IMR-90 (cell line): ENCODE measurements at regions not wholly inside any gene's neighbourhood (a gene's known extent, or its start where the extent isn't known, plus 50 kb on each side); places are given as distances from the start of the nearest gene placed in this dataset.

Experiments used
- ATAC-seq: fragments of 200-7000 bp; cut with Tn5 transposase; 2 replicates; pipeline ENCODE4 v1.9.1; 2020; ENCODE audit warnings: low read depth, mild to moderate bottlenecking, moderate library complexity
- BruUV-seq: library from RNA; stranded (reverse); fragments of 400-500 nt; replicated peaks from 2 replicates; lab custom pipeline; 2021; lab: Mats Ljungman, UMichigan
- CTCF ChIA-PET: fragments of 300-600 bp; formaldehyde crosslinking; extraction: SDS; loops from one replicate; lab custom pipeline; 2021; ENCODE audit warnings: antibody characterized with exemption; lab: Yijun Ruan, JAX
- POLR2A ChIA-PET: fragments of 300-600 bp; sonication (Branson Sonifier 250); formaldehyde crosslinking; loops from one replicate; lab custom pipeline; 2022; ENCODE audit warnings: antibody characterized with exemption; ENCODE audit not compliant: unreplicated experiment; lab: Charles Lee
- DNase-seq: peaks from one replicate; pipeline ENCODE4 v3.0.0; 2013
- H2AFZ ChIP-seq: replicated peaks from 2 replicates; pipeline ENCODE3; 2013; ENCODE audit warnings: low read length, mild to moderate bottlenecking; ENCODE audit not compliant: poor library complexity
- H2AK5ac ChIP-seq: 2 replicates; pipeline ENCODE4 v1.6.1; 2013; ENCODE audit warnings: low read depth, low read length, inconsistent platforms
- H2AK9ac ChIP-seq: replicated peaks from 2 replicates; pipeline ENCODE3; 2013; ENCODE audit warnings: mild to moderate bottlenecking, low read depth, low read length, moderate library complexity; ENCODE audit not compliant: poor library complexity
- H2BK120ac ChIP-seq: 2 replicates; pipeline ENCODE4 v1.6.1; 2013; ENCODE audit warnings: low read depth, low read length, inconsistent platforms
- H2BK15ac ChIP-seq: 3 replicates; pipeline ENCODE4 v1.6.1; 2013; ENCODE audit warnings: low read depth, low read length, inconsistent platforms
- H2BK20ac ChIP-seq: 2 replicates; pipeline ENCODE4 v1.6.1; 2013; ENCODE audit warnings: low read depth, mild to moderate bottlenecking, inconsistent platforms, low read length, moderate library complexity
- H2BK5ac ChIP-seq: 2 replicates; pipeline ENCODE4 v1.6.1; 2013; ENCODE audit warnings: mild to moderate bottlenecking, low read depth, low read length, inconsistent platforms; ENCODE audit not compliant: poor library complexity, severe bottlenecking
- H3K14ac ChIP-seq: replicated peaks from 2 replicates; pipeline ENCODE4 v1.6.1; 2013; ENCODE audit warnings: low read depth, low read length, inconsistent platforms
- H3K18ac ChIP-seq: 2 replicates; pipeline ENCODE4 v1.6.1; 2013; ENCODE audit warnings: low read depth, low read length, control low read depth
- H3K23ac ChIP-seq: 2 replicates; pipeline ENCODE4 v1.6.1; 2013; ENCODE audit warnings: low read depth, low read length, inconsistent platforms
- H3K27ac ChIP-seq: 2 replicates; pipeline ENCODE4 v1.5.1; 2013; ENCODE audit warnings: mild to moderate bottlenecking, control low read depth, low read length; ENCODE audit not compliant: insufficient read depth
- H3K27me3 ChIP-seq: 2 replicates; pipeline ENCODE4 v1.6.1; 2013; ENCODE audit warnings: low read length; ENCODE audit not compliant: control insufficient read depth, insufficient read depth
- H3K36me3 ChIP-seq: 2 replicates; pipeline ENCODE4 v1.6.1; 2013; ENCODE audit warnings: low read length, mixed read lengths; ENCODE audit not compliant: control insufficient read depth, insufficient read depth
- H3K4ac ChIP-seq: 2 replicates; pipeline ENCODE4 v1.6.1; 2013; ENCODE audit warnings: low read depth, low read length, inconsistent platforms
- H3K4me1 ChIP-seq: 2 replicates; pipeline ENCODE4 v1.6.1; 2013; ENCODE audit warnings: low read length, mixed read lengths; ENCODE audit not compliant: control insufficient read depth, insufficient read depth
- H3K4me2 ChIP-seq: 2 replicates; pipeline ENCODE4 v1.6.1; 2013; ENCODE audit warnings: low read depth, mild to moderate bottlenecking, control low read depth, low read length, moderate library complexity
- H3K4me3 ChIP-seq: 2 replicates; pipeline ENCODE4 v1.5.1; 2013; ENCODE audit warnings: low read depth, mild to moderate bottlenecking, control low read depth, low read length, moderate library complexity; ENCODE audit not compliant: insufficient read depth
- H3K56ac ChIP-seq: 2 replicates; pipeline ENCODE4 v1.6.1; 2013; ENCODE audit warnings: low read length, inconsistent platforms; ENCODE audit not compliant: insufficient read depth; ENCODE audit errors: extremely low read depth
- H3K79me1 ChIP-seq, 2 experiments: 2 replicates each; pipeline ENCODE4 v1.6.1; 2013; ENCODE audit warnings: low read length in 2 of 2, inconsistent platforms in 1 of 2, low read depth in 1 of 2
- H3K9ac ChIP-seq: 2 replicates; pipeline ENCODE4 v1.6.1; 2013; ENCODE audit warnings: low read depth, low read length, control low read depth
- H3K9me1 ChIP-seq: 2 replicates; pipeline ENCODE4 v1.6.1; 2013; ENCODE audit warnings: low read length, inconsistent platforms; ENCODE audit not compliant: insufficient read depth
- H3K9me3 ChIP-seq: 2 replicates; pipeline ENCODE4 v1.6.1; 2013; ENCODE audit warnings: low read length; ENCODE audit not compliant: control insufficient read depth, insufficient read depth
- H4K20me1 ChIP-seq: 2 replicates; pipeline ENCODE4 v1.6.1; 2013; ENCODE audit warnings: low read length, inconsistent platforms; ENCODE audit not compliant: insufficient read depth
- H4K5ac ChIP-seq: 2 replicates; pipeline ENCODE4 v1.6.1; 2013; ENCODE audit warnings: mild to moderate bottlenecking, low read depth, low read length, control low read depth
- H4K8ac ChIP-seq, 2 experiments: 2 replicates each; pipeline ENCODE4 v1.6.1; 2013; ENCODE audit warnings: low read depth in 2 of 2, low read length in 2 of 2, control low read depth in 1 of 2, inconsistent platforms in 1 of 2
- H4K91ac ChIP-seq: 2 replicates; pipeline ENCODE4 v1.6.1; 2013; ENCODE audit warnings: low read depth, low read length, inconsistent platforms; ENCODE audit not compliant: insufficient read depth
- BHLHE40 ChIP-seq: fragments of 150-350 bp; IDR thresholded peaks from 2 replicates; pipeline ENCODE4 v1.6.1; 2016; ENCODE audit warnings: mild to moderate bottlenecking, low read depth, low read length
- CEBPB ChIP-seq: IDR thresholded peaks from 2 replicates; pipeline ENCODE4 v1.6.1; 2012; ENCODE audit warnings: low read depth, low read length, improper control_type of control experiment
- CHD1 ChIP-seq: IDR thresholded peaks from 2 replicates; pipeline ENCODE4 v1.6.1; 2012; ENCODE audit warnings: low read depth, low read length, improper control_type of control experiment
- CTCF ChIP-seq: conservative IDR thresholded peaks from 2 replicates; pipeline ENCODE4 v1.5.1; 2012; ENCODE audit warnings: mild to moderate bottlenecking, low read depth, low read length, improper control_type of control experiment
- MAZ ChIP-seq: IDR thresholded peaks from 2 replicates; pipeline ENCODE4 v1.6.1; 2012; ENCODE audit warnings: low read depth, mild to moderate bottlenecking, low read length, improper control_type of control experiment, moderate library complexity, borderline replicate concordance
- MXI1 ChIP-seq: IDR thresholded peaks from 2 replicates; pipeline ENCODE4 v1.6.1; 2012; ENCODE audit warnings: low read depth, mild to moderate bottlenecking, low read length, moderate library complexity, borderline replicate concordance
- SMC3 ChIP-seq: fragments of 150-350 bp; IDR thresholded peaks from 2 replicates; pipeline ENCODE4 v1.6.1; 2016; ENCODE audit warnings: low read depth, mild to moderate bottlenecking, antibody characterized with exemption, low read length, moderate library complexity
- WGBS, 2 experiments: methylation state at CpG; one replicate each; pipeline versions ENCODE4 v1.1.5 to v1.1.7; 2013; ENCODE audit warnings: missing lambda C conversion rate in 2 of 2; ENCODE audit not compliant: insufficient read length in 1 of 2; ENCODE audit errors: extremely low coverage in 2 of 2; 5-methylcytosine and 5-hydroxymethylcytosine counted together
- dilution Hi-C: fragments of 300-500 bp; cut with HindIII; formaldehyde crosslinking; loops from one replicate; pipeline ENCODE4 v1.14.3; 2018; ENCODE audit warnings: low sequenced_read_pairs; ENCODE audit not compliant: unreplicated experiment
- in situ Hi-C: fragments of 300-500 bp; cut with MboI; formaldehyde crosslinking; loops from 3 replicates; pipeline ENCODE4 v1.14.3; 2019; ENCODE audit warnings: low sequenced_read_pairs, inconsistent platforms, mixed read lengths
- intact Hi-C: fragments of 100-400 bp; cut with micrococcal nuclease; formaldehyde crosslinking; loops from 2 replicates; pipeline ENCODE4 v1.10.0; 2022

DNA sequence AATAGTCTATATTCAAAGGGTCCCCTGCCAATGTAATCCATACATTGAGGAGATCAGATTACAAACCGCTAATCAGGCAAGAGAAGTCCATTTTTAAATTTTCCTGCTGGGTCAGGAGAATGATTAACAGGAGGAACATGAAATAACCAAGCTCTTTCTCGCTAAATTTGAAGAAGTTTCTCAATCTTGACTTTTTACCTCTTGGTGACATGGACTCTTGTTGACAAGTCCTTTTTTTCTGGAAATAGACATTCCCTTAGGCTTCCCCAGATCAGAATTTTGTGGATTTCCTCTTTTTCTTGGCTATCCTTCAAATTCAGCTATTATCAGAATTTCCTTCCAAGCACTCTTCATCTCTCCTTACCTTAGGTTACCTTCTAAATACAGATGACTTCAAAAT lies 153.0 kb upstream of the LRATD1 start:
- Histone ChIP-seq H3K9me1 (no peaks in the 10 kb centered on the region), H4K20me1 (no peaks in the 10 kb centered on the region), H3K4me1 (no peaks in the 10 kb centered on the region), H4K5ac (no peak overlapping the region), H3K79me1 (no peaks in the 10 kb centered on the region), H3K56ac (no peak overlapping the region), H3K9me3 (no peaks in the 10 kb centered on the region), H3K14ac (no peak overlapping the region), H3K27me3 (no peaks in the 10 kb centered on the region), H3K27ac (no peak overlapping the region), H3K4me3 (no peak overlapping the region), H4K91ac (no peak overlapping the region), H2BK5ac (no peak overlapping the region), H4K8ac (no peak overlapping the region), H3K23ac (no peak overlapping the region), H2AK9ac (no peak overlapping the region), H2BK15ac (no peak overlapping the region), H3K9ac (no peak overlapping the region), H2AK5ac (no peak overlapping the region), H3K36me3 (no peaks in the 10 kb centered on the region), H3K4ac (no peak overlapping the region), H2BK120ac (no peak overlapping the region), H3K18ac (no peak overlapping the region), H2BK20ac (no peak overlapping the region), H3K4me2 (no peak overlapping the region), H2AFZ (no peak overlapping the region)
- dilution Hi-C loops, result no loop called here
- no TSS peak for BruUV-seq
- in situ Hi-C loops, result no loop called here
- POLR2A ChIA-PET, result no interaction called here
- DNase-seq (no peak), ATAC-seq (no peak)
- no CpG with 5 or more reads among the region's 2 CpGs for WGBS, 2 experiments
- CTCF ChIA-PET, result no interaction called here
- intact Hi-C loops, result no loop called here
- TF ChIP-seq CHD1 (no peak), BHLHE40 (no peak), SMC3 (no peak), CTCF (no peak), CEBPB (no peak), MAZ (no peak), MXI1 (no peak)
